Natural killer cell (primary cell): ENCODE measurements at regions not wholly inside any gene's neighbourhood (a gene's known extent, or its start where the extent isn't known, plus 50 kb on each side); places are given as distances from the start of the nearest gene placed in this dataset.

Experiments used
- ATAC-seq, 3 donors: fragments of 150-1000 bp in 2 of 3; fragments of 200-7000 bp in 1 of 3; cut with Tn5 transposase; 1 replicate in 1 of 3; 2 replicates in 2 of 3; pipeline ENCODE4 v1.10.0; 2021; ENCODE audit warnings: mild to moderate bottlenecking in 2 of 3, moderate library complexity in 2 of 3
- DNase-seq, 2 donors: peaks; one replicate each; pipeline versions ENCODE4 v3.0.0 to v3.0.0-alpha.2; 2013 to 2021; ENCODE audit warnings: mixed read lengths in 1 of 2
- H3K27ac ChIP-seq: one replicate; pipeline ENCODE4 v1.5.1; 2013; ENCODE audit warnings: mild to moderate bottlenecking, low read length
- H3K27me3 ChIP-seq: one replicate; pipeline ENCODE4 v1.6.1; 2013; ENCODE audit warnings: low read length; ENCODE audit not compliant: control insufficient read depth, insufficient read depth
- H3K36me3 ChIP-seq: one replicate; pipeline ENCODE4 v1.6.1; 2013; ENCODE audit warnings: low read length; ENCODE audit not compliant: control insufficient read depth, insufficient read depth
- H3K4me1 ChIP-seq: one replicate; pipeline ENCODE4 v1.6.1; 2013; ENCODE audit warnings: low read length; ENCODE audit not compliant: control insufficient read depth, insufficient read depth
- H3K4me3 ChIP-seq: one replicate; pipeline ENCODE4 v1.5.1; 2013; ENCODE audit warnings: low read length
- H3K9me3 ChIP-seq: one replicate; pipeline ENCODE4 v1.6.1; 2013; ENCODE audit warnings: low read length; ENCODE audit not compliant: control insufficient read depth, insufficient read depth
- H3K27ac Mint-ChIP-seq, 2 donors: one replicate each; pipeline ENCODE4 v1.8.0; 2022; ENCODE audit warnings: mild to moderate bottlenecking in 2 of 2, mixed read lengths in 2 of 2, moderate library complexity in 1 of 2
- H3K27me3 Mint-ChIP-seq, 2 donors: one replicate each; pipeline ENCODE4 v1.8.0; 2022; ENCODE audit warnings: low read depth in 2 of 2, mixed read lengths in 2 of 2
- H3K36me3 Mint-ChIP-seq: one replicate; pipeline ENCODE4 v1.8.0; 2022; ENCODE audit warnings: mixed read lengths
- H3K4me1 Mint-ChIP-seq, 2 donors: one replicate each; pipeline ENCODE4 v1.8.0; 2022; ENCODE audit warnings: mixed read lengths in 2 of 2
- H3K4me3 Mint-ChIP-seq: one replicate; pipeline ENCODE4 v1.8.0; 2022; ENCODE audit warnings: mild to moderate bottlenecking, moderate library complexity, mixed read lengths
- H3K9me3 Mint-ChIP-seq, 2 donors: one replicate each; pipeline ENCODE4 v1.8.0; 2022; ENCODE audit warnings: mixed read lengths in 2 of 2
- WGBS: methylation state at CpG from one replicate; pipeline ENCODE4 v1.1.7; 2013; ENCODE audit warnings: missing lambda C conversion rate; ENCODE audit not compliant: insufficient coverage; 5-methylcytosine and 5-hydroxymethylcytosine counted together
- intact Hi-C: fragments of 100-400 bp; cut with micrococcal nuclease; formaldehyde crosslinking; loops from one replicate; pipeline ENCODE4 v1.14.2; 2022
- TF ChIP-seq, protein P1 (sequence below): fragments of 200-600 bp; IDR thresholded peaks from one replicate; pipeline ENCODE4 v1.8.0; 2022; ENCODE audit warnings: antibody characterized with exemption

DNA sequence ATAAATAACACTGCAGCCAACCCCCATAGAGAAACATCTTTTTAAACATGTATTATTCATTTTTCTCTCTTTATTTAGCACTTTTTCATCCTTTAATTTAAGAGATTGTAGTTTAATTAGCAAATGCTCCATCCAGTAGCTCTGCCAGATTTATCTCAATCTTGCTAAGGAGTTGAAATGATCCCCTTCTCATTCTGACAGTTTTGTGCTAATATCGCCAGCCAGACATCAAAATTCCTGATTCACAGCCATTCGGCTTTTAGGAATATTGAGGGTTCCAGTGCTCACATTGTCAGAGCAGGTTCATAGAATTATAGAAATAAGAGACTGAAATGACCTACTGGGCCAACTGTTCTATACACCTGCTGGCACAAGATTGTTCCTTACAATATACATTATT lies 77.8 kb downstream of the CASP12 start:
- TF ChIP-seq, protein P1, sequence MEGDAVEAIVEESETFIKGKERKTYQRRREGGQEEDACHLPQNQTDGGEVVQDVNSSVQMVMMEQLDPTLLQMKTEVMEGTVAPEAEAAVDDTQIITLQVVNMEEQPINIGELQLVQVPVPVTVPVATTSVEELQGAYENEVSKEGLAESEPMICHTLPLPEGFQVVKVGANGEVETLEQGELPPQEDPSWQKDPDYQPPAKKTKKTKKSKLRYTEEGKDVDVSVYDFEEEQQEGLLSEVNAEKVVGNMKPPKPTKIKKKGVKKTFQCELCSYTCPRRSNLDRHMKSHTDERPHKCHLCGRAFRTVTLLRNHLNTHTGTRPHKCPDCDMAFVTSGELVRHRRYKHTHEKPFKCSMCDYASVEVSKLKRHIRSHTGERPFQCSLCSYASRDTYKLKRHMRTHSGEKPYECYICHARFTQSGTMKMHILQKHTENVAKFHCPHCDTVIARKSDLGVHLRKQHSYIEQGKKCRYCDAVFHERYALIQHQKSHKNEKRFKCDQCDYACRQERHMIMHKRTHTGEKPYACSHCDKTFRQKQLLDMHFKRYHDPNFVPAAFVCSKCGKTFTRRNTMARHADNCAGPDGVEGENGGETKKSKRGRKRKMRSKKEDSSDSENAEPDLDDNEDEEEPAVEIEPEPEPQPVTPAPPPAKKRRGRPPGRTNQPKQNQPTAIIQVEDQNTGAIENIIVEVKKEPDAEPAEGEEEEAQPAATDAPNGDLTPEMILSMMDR, result no peak
- H3K4me3 Mint-ChIP-seq, result no peak overlapping the region
- H3K4me1 Mint-ChIP-seq, result peaks cover 0 to 10% of the 10 kb centered on the region in 2 donors
- Histone ChIP-seq H3K4me1 (no peaks in the 10 kb centered on the region), H3K27ac (no peak overlapping the region), H3K36me3 (no peaks in the 10 kb centered on the region), H3K4me3 (no peak overlapping the region), H3K27me3 (no peaks in the 10 kb centered on the region), H3K9me3 (no peaks in the 10 kb centered on the region)
- ATAC-seq (no peak), DNase-seq (no peak)
- 100% methylated on average over 2 of the region's 2 CpGs for WGBS
- intact Hi-C loops, result loop anchor here (10.0 kb wide), 1 partner anchor 184 kb away; no protein-coding TSS in a partner anchor
- no peak overlapping the region for H3K27ac Mint-ChIP-seq
- H3K36me3 Mint-ChIP-seq, result no peaks in the 10 kb centered on the region
- H3K27me3 Mint-ChIP-seq, result no peaks in the 10 kb centered on the region
- H3K9me3 Mint-ChIP-seq, result no peaks in the 10 kb centered on the region

GRCh38 chr11:104819603-104820002 lies 78.7 kb downstream of the CASP12 start:
- H3K36me3 ChIP-seq, result no peaks in the 10 kb centered on the region
- no peak overlapping the region for H3K27ac ChIP-seq
- H3K27ac Mint-ChIP-seq, result no peak overlapping the region
- DNase-seq (no peak), ATAC-seq (no peak)
- TF ChIP-seq, protein P1, result no peak
- H3K27me3 ChIP-seq, result no peaks in the 10 kb centered on the region
- 60% methylated on average over 1 of the region's 4 CpGs for WGBS
- no peaks in the 10 kb centered on the region for H3K9me3 ChIP-seq
- no peaks in the 10 kb centered on the region for H3K4me1 ChIP-seq
- H3K4me3 Mint-ChIP-seq, result no peak overlapping the region
- H3K27me3 Mint-ChIP-seq, result no peaks in the 10 kb centered on the region
- peaks cover 0 to 10% of the 10 kb centered on the region in 2 donors for H3K4me1 Mint-ChIP-seq
- no peaks in the 10 kb centered on the region for H3K9me3 Mint-ChIP-seq
- intact Hi-C loops, result loop anchor here (10.0 kb wide), 1 partner anchor 185 kb away; no protein-coding TSS in a partner anchor
- no peaks in the 10 kb centered on the region for H3K36me3 Mint-ChIP-seq
- H3K4me3 ChIP-seq, result no peak overlapping the region

- Histone ChIP-seq H3K36me3 (no peaks in the 10 kb centered on the region), H3K27me3 (no peaks in the 10 kb centered on the region), H3K4me1 (no peaks in the 10 kb centered on the region), H3K27ac (no peak overlapping the region), H3K4me3 (no peak overlapping the region), H3K9me3 (no peaks in the 10 kb centered on the region)
- Mint-ChIP-seq H3K36me3 (no peaks in the 10 kb centered on the region), H3K4me1 (peaks cover 0 to 6% of the 10 kb centered on the region in 2 donors), H3K27me3 (no peaks in the 10 kb centered on the region), H3K4me3 (no peak overlapping the region), H3K9me3 (no peaks in the 10 kb centered on the region), H3K27ac (peak overlapping the region in 1 of 2 donors; percentile 9)
- intact Hi-C loops, result no loop called here
- DNase-seq (no peak), ATAC-seq (no peak)
- TF ChIP-seq, protein P1, result no peak
These were observed 79.2 kb downstream of the CASP12 start for GRCh38 chr11:104819107-104819506.

DNA sequence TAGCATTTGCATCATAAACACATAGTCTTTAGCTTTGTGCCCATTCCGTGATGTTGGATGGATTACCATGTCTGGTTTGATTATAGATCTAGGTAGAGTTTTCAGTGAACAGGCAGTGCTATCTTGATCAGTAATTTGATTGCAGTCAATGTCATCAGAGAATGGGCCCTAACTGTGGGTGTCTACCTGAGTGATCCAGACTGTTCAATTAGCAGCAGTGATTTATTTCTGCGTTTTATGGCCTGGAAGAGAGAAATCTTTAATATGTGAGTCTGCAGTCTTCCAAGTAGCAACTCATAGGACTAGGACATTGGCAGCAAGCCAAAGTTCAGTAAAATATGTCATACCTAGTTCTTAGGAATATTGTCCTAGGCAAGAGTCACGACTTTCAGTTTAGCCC lies 80.3 kb downstream of the CASP12 start:
- Histone ChIP-seq H3K4me1 (no peaks in the 10 kb centered on the region), H3K27me3 (no peaks in the 10 kb centered on the region), H3K9me3 (no peaks in the 10 kb centered on the region), H3K27ac (no peak overlapping the region), H3K4me3 (no peak overlapping the region), H3K36me3 (no peaks in the 10 kb centered on the region)
- Mint-ChIP-seq H3K9me3 (no peaks in the 10 kb centered on the region), H3K27ac (no peak overlapping the region), H3K36me3 (no peaks in the 10 kb centered on the region), H3K27me3 (no peaks in the 10 kb centered on the region), H3K4me1 (no peaks in the 10 kb centered on the region), H3K4me3 (no peak overlapping the region)
- TF ChIP-seq, protein P1, result no peak
- 97% methylated on average over 3 of the region's 3 CpGs for WGBS
- DNase-seq (no peak), ATAC-seq (no peak)
- intact Hi-C loops, result no loop called here
